Fibroblast of the conjunctiva (primary cell): ENCODE measurements at regions not wholly inside any gene's neighbourhood (a gene's known extent, or its start where the extent isn't known, plus 50 kb on each side); places are given as distances from the start of the nearest gene placed in this dataset.

ENCODE experiments used
- DNase-seq: peaks from one replicate; pipeline ENCODE4 v3.0.0-alpha.2; 2010; ENCODE audit warnings: low read depth

GRCh38 chr3:22225161-22225560, 474.2 kb upstream of the ZNF385D start:
- no peak for DNase-seq

GRCh38 chr3:22228705-22229104, 477.7 kb upstream of the ZNF385D start:
- DNase-seq, result no peak

- DNase-seq, result no peak
These were observed 480.1 kb upstream of the ZNF385D start for GRCh38 chr3:22231061-22231460.

GRCh38 chr3:22236490-22237270, 485.7 kb upstream of the ZNF385D start:
- DNase-seq, result no peak

- no peak for DNase-seq
These were observed 488.0 kb upstream of the ZNF385D start for GRCh38 chr3:22239011-22239410.

GRCh38 chr3:22241110-22241509, 490.1 kb upstream of the ZNF385D start:
- DNase-seq, result no peak

- peak; percentile 56 for DNase-seq
These were observed 493.9 kb upstream of the ZNF385D start for GRCh38 chr3:22244761-22245521.

GRCh38 chr3:22245811-22246583, 495.0 kb upstream of the ZNF385D start:
- DNase-seq, result no peak

- DNase-seq, result no peak
These were observed 498.6 kb upstream of the ZNF385D start for GRCh38 chr3:22249658-22250057.

GRCh38 chr3:22257252-22257651, 506.2 kb upstream of the ZNF385D start:
- DNase-seq, result no peak

- DNase-seq, result no peak
These were observed 511.4 kb upstream of the ZNF385D start for GRCh38 chr3:22262386-22262785.

- peak; percentile 57 for DNase-seq
These were observed 512.0 kb upstream of the ZNF385D start for GRCh38 chr3:22263042-22263441.

GRCh38 chr3:22265403-22265802, 514.4 kb upstream of the ZNF385D start:
- DNase-seq, result no peak

GRCh38 chr3:22269831-22270230, 518.8 kb upstream of the ZNF385D start:
- peak; percentile 26 for DNase-seq

GRCh38 chr3:22276351-22276750, 525.3 kb upstream of the ZNF385D start:
- DNase-seq, result no peak

- DNase-seq, result no peak
These were observed 533.5 kb upstream of the ZNF385D start for GRCh38 chr3:22284559-22284958.

GRCh38 chr3:22288756-22289155, 537.7 kb upstream of the ZNF385D start:
- no peak for DNase-seq

GRCh38 chr3:22292681-22293080, 541.7 kb upstream of the ZNF385D start:
- DNase-seq, result no peak

GRCh38 chr3:22296601-22297000, 545.6 kb upstream of the ZNF385D start:
- peak; percentile 56 for DNase-seq

GRCh38 chr3:22297436-22297835, 546.4 kb upstream of the ZNF385D start:
- DNase-seq, result no peak

GRCh38 chr3:22306454-22306853, 555.4 kb upstream of the ZNF385D start:
- no peak for DNase-seq

- DNase-seq, result no peak
These were observed 557.9 kb upstream of the ZNF385D start for GRCh38 chr3:22308871-22309270.

GRCh38 chr3:22315925-22316324, 564.9 kb upstream of the ZNF385D start:
- DNase-seq, result no peak
